ENCODE measurements at regions not wholly inside any gene's neighbourhood (a gene's known extent, or its start where the extent isn't known, plus 50 kb on each side); places are given as distances from the start of the nearest gene placed in this dataset.
A peak's percentile ranks its signal among the peaks of the same experiment; 100 is the strongest.

GRCh38 chr11:116442238-116442752, 330.5 kb downstream of the BUD13 start:
- no peak for DNase-seq (ENCODE audit: low spot score)

DNA sequence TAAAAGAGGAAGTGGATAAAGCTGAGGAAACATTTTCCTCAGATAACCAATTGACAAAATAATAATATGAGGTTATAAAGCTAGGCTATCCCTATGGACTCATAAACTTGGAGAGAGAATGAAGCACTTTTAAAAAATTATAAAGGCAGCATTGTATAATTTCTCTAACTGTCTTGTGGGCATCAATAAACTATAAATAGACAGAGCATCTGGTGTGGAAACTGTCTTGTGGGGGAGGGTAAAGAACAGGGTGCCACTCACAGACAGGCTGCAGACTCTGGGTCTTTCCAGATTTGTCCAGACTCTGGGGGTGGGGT, 333.5 kb downstream of the BUD13 start:
- DNase-seq (ENCODE audit: low spot score), result no peak

- DNase-seq (ENCODE audit: low spot score), result no peak
These were observed 334.0 kb downstream of the BUD13 start for GRCh38 chr11:116438651-116439360.

- no peak for DNase-seq (ENCODE audit: low spot score)
These were observed 337.8 kb downstream of the BUD13 start for GRCh38 chr11:116434986-116435385.

GRCh38 chr11:116432301-116432700, 340.5 kb downstream of the BUD13 start:
- no peak for DNase-seq (ENCODE audit: low spot score)

GRCh38 chr11:116431842-116432241, 340.9 kb downstream of the BUD13 start:
- no peak for DNase-seq (ENCODE audit: low spot score)

- DNase-seq (ENCODE audit: low spot score), result no peak
These were observed 344.2 kb downstream of the BUD13 start for GRCh38 chr11:116428638-116428975.

- DNase-seq (ENCODE audit: low spot score), result no peak
These were observed 344.7 kb downstream of the BUD13 start for GRCh38 chr11:116427903-116428637.

DNA sequence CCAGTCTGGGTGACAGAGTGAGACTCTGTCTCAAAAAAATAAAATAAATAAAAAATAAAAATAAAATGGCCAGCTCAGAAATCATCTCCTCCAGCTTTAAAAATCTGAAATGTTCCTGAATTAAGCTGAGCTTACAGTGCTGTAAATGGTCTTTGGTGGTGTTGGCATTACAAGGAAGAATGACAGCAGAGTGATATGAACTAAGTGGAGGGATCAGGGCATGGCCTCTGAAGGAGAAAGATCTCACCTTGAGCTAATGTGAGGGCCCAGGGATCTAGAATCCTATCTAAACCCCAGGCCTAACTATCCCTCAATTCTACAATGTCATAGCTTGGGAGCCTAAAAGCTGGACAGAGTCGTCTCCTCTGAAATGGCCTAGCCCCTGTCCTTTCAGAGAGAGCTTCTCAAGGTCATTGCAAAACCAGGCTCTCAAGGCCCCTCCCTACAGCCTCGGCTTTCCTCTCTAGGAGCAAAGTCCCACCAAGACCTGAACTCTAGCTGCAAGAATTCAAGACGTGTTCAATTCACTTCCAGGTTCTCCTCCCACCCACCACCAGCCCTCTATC, 345.4 kb downstream of the BUD13 start:
- DNase-seq (ENCODE audit: low spot score), result no peak

DNA sequence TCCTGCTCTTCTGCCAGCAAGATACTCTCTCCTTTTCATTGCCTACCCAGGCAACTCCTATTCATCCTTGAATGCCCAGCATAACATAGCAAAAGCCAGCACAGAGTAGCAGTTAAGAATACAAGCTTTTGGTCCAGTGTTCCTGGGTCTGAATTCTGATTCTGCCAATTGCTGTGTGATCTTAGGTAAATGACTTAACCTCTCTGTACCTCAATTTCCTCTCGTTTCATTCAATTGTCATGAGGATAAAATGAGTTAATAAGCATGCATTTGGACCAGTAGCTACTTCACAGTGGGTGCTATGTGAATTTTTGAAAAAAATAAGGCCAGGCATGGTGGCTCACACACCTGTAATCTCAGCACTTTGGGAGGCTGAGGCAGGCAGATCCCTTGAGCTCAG, 346.0 kb downstream of the BUD13 start:
- no peak for DNase-seq (ENCODE audit: low spot score)

DNA sequence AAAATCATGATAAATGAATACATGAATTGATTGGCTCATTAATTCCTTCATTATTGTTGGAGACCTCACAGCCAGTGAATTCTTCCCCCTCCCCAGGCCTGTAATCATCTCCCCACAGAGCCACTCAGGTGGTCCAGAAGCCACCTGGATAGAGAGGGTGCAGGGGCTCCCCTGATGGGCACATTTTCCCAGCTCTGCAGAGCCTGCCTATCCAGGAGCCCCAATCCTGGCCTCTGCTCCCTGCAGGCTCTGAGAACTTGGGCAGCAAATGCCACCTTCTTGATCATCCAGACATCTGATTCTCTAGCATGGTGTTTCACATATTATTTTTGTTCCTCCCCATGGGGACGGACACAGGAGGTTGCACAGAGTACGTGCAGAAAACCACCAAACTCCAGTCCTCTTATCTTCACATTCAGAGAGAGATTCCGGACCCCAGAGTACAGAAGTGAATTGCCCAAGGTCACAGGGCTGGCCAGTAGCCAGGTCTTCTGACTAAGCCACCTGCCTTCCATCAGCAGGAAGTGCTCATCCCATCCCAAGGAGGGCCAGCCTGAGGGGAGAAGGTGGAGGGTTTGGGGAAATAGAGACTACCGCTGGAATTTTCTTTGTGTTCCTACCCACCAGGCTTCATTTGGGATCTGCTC, 348.0 kb downstream of the BUD13 start:
- no peak for DNase-seq (ENCODE audit: low spot score)

DNA sequence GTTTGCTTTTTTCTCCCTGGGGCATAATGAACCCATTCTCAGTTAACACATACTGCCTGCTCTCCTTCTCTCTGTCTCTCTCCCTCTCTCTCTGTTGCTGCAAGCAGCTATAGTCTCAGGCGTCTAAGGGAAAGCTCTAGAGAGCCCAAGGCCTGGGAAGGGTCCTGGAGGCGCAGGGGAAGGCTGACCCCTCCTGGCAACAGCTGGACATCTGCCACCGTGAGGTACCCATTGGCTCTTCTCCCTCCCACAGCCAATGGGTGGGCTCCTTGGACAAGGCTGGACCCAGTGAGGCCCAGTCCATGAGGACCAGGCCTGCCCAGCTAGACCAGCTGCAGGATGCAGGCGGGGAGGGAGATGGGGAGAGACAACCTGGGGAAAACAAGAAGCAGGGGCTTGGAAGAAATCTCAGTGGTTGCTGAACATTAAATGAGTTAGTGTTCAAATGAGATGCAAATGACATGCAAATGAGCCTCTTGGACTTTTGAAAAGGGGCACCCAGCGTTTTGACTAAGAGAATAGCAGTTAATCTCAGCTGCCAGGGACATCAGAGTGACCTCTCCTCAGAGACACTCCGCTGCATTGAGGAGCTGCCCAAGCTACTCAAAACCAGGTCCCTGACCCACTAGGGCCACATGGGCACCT, 349.7 kb downstream of the BUD13 start:
- DNase-seq (ENCODE audit: low spot score), result peak; percentile 5

- no peak for DNase-seq (ENCODE audit: low spot score)
These were observed 350.2 kb downstream of the BUD13 start for GRCh38 chr11:116422556-116422955.

GRCh38 chr11:116421529-116422185, 351.1 kb downstream of the BUD13 start:
- DNase-seq (ENCODE audit: low spot score), result no peak

GRCh38 chr11:116420770-116421528, 351.8 kb downstream of the BUD13 start:
- DNase-seq (ENCODE audit: low spot score), result no peak

DNA sequence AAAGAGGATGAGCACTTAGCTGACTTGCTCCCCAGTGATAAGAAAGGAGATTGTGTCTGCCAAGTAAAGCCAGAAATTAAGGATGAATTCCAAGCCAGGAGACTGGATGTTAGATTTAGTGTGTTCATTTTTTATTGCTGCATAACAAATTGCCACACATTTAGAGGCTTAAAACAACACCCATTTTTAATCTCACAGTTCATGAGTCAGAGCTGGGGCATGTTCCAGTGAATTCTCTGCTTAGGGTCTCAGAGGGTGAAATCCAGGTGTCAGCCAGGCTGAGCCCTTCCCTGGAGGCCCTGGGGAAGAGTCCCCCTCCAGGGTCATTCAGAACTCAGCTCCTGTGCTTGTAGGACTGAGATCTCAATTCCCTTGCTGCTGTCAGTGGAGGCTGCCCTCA, 352.8 kb downstream of the BUD13 start:
- no peak for DNase-seq (ENCODE audit: low spot score)

DNA sequence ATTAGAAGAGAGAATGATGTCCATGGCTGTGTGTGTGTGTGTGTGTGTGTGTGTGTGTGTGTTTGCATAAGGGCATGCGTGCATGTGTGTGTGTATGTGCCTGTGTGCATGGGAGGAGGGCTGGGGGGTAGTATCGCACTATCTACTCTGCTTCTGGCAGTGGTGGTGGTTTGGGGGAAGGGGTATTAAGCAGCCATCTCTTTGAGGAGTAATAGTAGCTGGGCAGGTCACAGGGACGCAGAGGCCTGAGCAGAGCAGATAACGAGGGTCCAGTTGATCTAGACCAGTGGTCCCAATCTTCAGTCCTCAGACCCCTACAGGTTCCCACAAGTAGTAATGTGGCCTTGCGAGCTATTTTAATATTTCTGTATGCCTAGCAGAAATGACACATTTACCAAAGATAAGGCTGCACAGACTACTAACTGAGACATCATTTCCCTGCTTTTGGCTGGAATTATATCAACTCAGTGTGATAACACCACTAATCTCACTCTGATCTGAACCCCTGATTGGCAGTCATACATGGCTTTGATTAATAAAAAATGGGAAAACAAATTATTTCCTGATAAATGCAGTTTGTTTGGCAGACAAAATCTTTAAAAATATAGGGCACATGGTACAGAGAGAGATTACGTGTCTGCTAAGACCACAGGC, 354.3 kb downstream of the BUD13 start:
- no peak for DNase-seq (ENCODE audit: low spot score)

DNA sequence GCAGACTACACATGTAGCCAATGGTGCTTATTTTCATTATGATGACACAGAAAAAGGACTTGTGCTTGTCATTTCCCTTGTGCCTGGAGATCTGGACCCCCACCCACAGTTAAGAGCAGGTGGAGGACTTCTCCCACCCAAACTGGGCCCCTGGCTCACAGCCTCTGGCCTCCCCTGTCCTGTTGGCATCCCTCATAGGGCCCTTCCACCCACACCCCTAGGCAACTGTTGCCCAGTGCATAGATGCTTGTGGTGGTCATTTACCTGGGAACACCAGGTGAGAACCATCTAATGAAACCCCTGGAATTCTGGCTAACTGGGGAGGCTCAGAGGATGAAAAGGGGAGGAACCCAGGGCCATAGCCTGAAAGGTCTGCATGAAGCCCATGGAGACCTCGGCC, 355.9 kb downstream of the BUD13 start:
- no peak for DNase-seq (ENCODE audit: low spot score)

DNA sequence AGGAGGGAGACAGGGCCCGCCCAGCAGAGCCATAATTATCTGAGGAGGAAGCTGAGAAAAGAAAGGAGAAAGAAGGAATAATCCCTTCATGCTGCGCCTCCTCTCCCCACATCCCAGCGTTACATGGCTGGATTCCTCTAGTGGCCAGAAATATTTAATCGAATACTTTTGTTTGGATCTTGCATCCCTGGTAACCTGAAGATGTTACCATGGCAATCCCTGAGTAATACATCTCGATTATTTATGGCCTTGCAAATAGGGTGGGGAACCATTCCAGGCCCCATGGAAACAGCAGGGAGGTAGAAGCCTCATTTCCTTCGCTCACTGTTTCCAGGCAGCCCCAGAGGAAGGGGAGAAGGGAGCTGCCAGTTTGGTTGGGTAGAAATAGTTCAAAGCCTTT, 357.7 kb downstream of the BUD13 start:
- no peak for DNase-seq (ENCODE audit: low spot score)

GRCh38 chr11:116414357-116414880, 358.4 kb downstream of the BUD13 start:
- no peak for DNase-seq (ENCODE audit: low spot score)

All from kidney capillary endothelial cell (primary cell).